Lower lobe of right lung (tissue), 2 donors: ENCODE measurements at regions not wholly inside any gene's neighbourhood (a gene's known extent, or its start where the extent isn't known, plus 50 kb on each side); places are given as distances from the start of the nearest gene placed in this dataset.

ENCODE experiments used
- ATAC-seq, 2 donors: fragments of 200-7000 bp; cut with Tn5 transposase; one replicate each; pipeline ENCODE4 v1.9.1; 2020 to 2022; ENCODE audit warnings: mild to moderate bottlenecking in 2 of 2, moderate library complexity in 2 of 2
- DNase-seq: peaks from one replicate; pipeline ENCODE4 v3.0.0-alpha.2; 2020
- H3K27ac ChIP-seq: fragments of 200-600 bp; one replicate; pipeline ENCODE4 v1.8.0; 2022
- H3K27me3 ChIP-seq: fragments of 200-600 bp; one replicate; pipeline ENCODE4 v1.8.0; 2022; ENCODE audit warnings: low read depth
- H3K36me3 ChIP-seq: fragments of 200-600 bp; one replicate; pipeline ENCODE4 v1.8.0; 2022; ENCODE audit warnings: mild to moderate bottlenecking
- H3K4me1 ChIP-seq: fragments of 200-600 bp; one replicate; pipeline ENCODE4 v1.8.0; 2022
- H3K4me3 ChIP-seq: fragments of 200-600 bp; one replicate; pipeline ENCODE4 v1.8.0; 2022; ENCODE audit warnings: mild to moderate bottlenecking
- H3K9me3 ChIP-seq: fragments of 200-600 bp; one replicate; pipeline ENCODE4 v1.8.0; 2022
- intact Hi-C: fragments of 100-400 bp; cut with DNase I; formaldehyde crosslinking; loops from one replicate; pipeline ENCODE4 v1.11.0; 2022
- TF ChIP-seq, protein P1 (sequence below): fragments of 200-600 bp; IDR thresholded peaks from one replicate; pipeline ENCODE4 v1.8.0; 2022; ENCODE audit warnings: antibody characterized with exemption, mild to moderate bottlenecking
- donor health status: DM: no; HTN: yes; CAD: no; lungs with severe emphysema.

DNA sequence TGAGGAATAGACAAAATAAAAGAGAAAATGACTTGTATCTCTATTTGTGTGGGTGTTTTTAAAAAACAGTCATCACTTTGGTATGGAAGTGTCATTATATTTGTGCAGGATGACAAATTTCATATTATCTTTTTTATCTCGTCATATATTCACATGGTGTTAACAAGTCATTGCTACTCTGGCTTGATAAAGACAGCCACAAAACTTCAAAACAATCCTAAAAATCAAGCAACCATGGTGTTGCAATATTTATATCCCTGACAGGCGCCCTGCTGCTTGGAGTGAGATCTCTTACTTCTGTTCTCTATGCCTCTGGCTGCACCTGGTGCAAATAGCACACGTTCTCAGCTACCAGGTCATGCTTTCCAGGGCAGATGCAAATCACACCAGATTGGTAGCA lies 278.0 kb upstream of the EPHA4 start:
- intact Hi-C loops: no loop called here
- Histone ChIP-seq H3K27me3 (no peaks in the 10 kb centered on the region), H3K4me3 (no peak overlapping the region), H3K4me1 (no peaks in the 10 kb centered on the region), H3K36me3 (no peaks in the 10 kb centered on the region), H3K27ac (no peak overlapping the region), H3K9me3 (no peaks in the 10 kb centered on the region)
- TF ChIP-seq, protein P1, sequence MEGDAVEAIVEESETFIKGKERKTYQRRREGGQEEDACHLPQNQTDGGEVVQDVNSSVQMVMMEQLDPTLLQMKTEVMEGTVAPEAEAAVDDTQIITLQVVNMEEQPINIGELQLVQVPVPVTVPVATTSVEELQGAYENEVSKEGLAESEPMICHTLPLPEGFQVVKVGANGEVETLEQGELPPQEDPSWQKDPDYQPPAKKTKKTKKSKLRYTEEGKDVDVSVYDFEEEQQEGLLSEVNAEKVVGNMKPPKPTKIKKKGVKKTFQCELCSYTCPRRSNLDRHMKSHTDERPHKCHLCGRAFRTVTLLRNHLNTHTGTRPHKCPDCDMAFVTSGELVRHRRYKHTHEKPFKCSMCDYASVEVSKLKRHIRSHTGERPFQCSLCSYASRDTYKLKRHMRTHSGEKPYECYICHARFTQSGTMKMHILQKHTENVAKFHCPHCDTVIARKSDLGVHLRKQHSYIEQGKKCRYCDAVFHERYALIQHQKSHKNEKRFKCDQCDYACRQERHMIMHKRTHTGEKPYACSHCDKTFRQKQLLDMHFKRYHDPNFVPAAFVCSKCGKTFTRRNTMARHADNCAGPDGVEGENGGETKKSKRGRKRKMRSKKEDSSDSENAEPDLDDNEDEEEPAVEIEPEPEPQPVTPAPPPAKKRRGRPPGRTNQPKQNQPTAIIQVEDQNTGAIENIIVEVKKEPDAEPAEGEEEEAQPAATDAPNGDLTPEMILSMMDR: no peak
- no peak for ATAC-seq
- no peak for DNase-seq

DNA sequence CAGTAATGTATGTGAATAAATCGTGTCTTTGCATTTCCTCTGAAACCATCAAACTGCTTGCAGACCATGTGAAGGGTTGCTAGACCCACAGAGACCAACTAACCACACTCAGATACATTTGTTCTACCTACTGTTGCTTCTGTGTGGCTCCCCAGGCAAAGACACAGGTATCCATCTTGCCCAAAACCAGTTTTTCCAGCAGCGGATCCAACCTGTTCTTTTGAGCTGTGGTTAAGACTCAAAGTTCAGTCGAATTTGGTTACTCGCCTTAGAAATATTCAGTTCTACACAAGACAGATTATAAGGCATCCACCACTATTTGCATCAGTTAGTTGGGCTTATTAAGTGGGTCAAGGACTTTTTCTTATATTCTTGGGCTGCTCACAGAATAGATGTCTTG lies 276.2 kb upstream of the EPHA4 start:
- ATAC-seq (no peak), DNase-seq (no peak)
- no peak overlapping the region for H3K27ac ChIP-seq
- no peaks in the 10 kb centered on the region for H3K9me3 ChIP-seq
- no peaks in the 10 kb centered on the region for H3K36me3 ChIP-seq
- no peak overlapping the region for H3K4me3 ChIP-seq
- no peaks in the 10 kb centered on the region for H3K4me1 ChIP-seq
- intact Hi-C loops: no loop called here
- H3K27me3 ChIP-seq: no peaks in the 10 kb centered on the region
- TF ChIP-seq, protein P1: no peak

DNA sequence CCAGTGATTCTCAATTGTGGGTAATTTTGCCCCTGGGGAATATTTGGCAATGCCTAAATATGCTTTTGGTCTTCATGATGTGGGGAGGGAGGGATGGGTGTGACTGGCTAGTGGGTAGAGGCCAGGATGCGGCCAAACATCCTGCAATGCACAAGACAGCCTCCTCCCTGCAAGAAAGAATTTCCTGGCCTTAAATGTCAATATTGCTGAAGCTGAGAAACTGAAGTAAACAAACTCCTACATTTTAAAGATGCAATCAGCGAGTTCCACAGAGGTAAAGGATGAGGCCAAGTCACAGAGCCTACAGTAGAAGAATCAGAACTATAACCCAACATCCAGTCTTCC lies 272.9 kb upstream of the EPHA4 start:
- Histone ChIP-seq H3K9me3 (no peaks in the 10 kb centered on the region), H3K4me3 (no peak overlapping the region), H3K27me3 (no peaks in the 10 kb centered on the region), H3K36me3 (no peaks in the 10 kb centered on the region), H3K27ac (no peak overlapping the region), H3K4me1 (no peaks in the 10 kb centered on the region)
- DNase-seq (no peak), ATAC-seq (no peak)
- TF ChIP-seq, protein P1: no peak
- intact Hi-C loops: no loop called here

DNA sequence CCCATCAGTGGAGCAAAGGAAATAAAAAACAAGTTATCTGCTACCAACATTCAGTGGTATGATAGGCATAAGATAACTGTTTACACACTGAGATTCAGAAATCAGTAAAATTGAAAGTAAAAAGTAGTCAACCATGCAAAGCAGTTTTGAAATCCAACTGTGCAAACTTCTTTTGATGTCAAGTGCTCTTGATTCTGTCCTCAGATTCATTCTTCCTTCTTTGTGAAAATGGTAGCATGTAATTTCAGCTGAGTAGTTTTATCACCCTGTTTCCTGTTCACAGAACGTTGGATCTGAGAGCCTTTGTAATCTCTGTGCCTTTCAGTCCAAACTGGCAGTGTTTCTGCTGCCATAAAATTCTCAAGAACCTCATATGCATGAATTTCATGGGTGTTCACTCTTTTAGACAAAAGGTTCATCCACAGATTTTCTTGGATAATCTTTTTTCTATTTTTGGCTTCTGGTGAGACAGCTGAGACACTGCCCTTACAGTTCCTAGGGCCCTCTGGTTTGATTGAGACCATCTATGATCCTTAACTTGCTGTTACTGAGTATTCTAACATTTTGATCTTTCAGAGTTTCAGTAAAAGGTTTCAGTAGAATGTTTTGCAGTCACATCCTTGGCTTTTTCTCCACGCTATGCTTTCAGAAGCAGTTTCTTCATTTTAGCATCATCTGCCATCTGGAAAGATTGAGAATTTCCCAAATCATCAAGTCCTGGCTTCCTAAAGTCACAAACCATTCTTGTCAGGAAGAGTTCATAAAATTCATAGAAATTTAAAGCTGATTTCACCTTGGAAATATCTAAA lies 272.3 kb upstream of the EPHA4 start:
- H3K4me3 ChIP-seq: no peak overlapping the region
- no peak overlapping the region for H3K27ac ChIP-seq
- H3K9me3 ChIP-seq: no peaks in the 10 kb centered on the region
- H3K27me3 ChIP-seq: no peaks in the 10 kb centered on the region
- H3K4me1 ChIP-seq: no peaks in the 10 kb centered on the region
- DNase-seq (no peak), ATAC-seq (peak; percentile 60 to 81)
- intact Hi-C loops: no loop called here
- TF ChIP-seq, protein P1: no peak
- H3K36me3 ChIP-seq: no peaks in the 10 kb centered on the region

DNA sequence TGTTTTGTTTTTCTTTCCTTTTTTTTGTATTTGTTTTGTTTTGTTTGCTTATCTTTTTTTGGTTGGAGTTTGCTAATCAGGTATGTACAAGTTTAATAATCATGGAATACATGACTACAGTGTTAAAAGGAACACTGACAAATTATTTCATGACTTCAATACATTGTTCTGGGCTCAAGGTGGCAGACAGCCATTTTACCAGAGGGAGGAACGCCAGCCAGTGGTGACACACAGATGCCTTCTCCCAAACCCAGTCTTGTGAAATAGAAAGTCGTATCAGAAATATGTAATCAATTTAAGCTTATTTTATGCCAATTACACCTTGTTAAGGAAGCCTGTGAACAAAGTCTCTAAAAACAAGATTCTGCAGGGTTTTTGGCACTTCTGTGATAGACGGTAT lies 264.0 kb upstream of the EPHA4 start:
- H3K27ac ChIP-seq: no peak overlapping the region
- no peak overlapping the region for H3K4me3 ChIP-seq
- H3K36me3 ChIP-seq: no peaks in the 10 kb centered on the region
- ATAC-seq: no peak
- H3K27me3 ChIP-seq: no peaks in the 10 kb centered on the region
- DNase-seq: no peak
- no peaks in the 10 kb centered on the region for H3K9me3 ChIP-seq
- no peaks in the 10 kb centered on the region for H3K4me1 ChIP-seq
- intact Hi-C loops: no loop called here
- TF ChIP-seq, protein P1: no peak
